HEK293 (cell line): ENCODE measurements at regions not wholly inside any gene's neighbourhood (a gene's known extent, or its start where the extent isn't known, plus 50 kb on each side); places are given as distances from the start of the nearest gene placed in this dataset.

Experiments
- KLF10 ChIP-seq: fragments of 450-650 bp; IDR thresholded peaks from 2 replicates; pipeline ENCODE4 v1.5.1; 2018; ENCODE audit warnings: missing biosample characterization, mild to moderate bottlenecking, missing genetic modification characterization
- SP2 ChIP-seq: fragments of 450-650 bp; formaldehyde crosslinking; IDR thresholded peaks from 2 replicates; pipeline ENCODE4 v1.5.1; 2016; ENCODE audit warnings: missing biosample characterization, missing genetic modification characterization
- ZNF354C ChIP-seq: fragments of 450-650 bp; formaldehyde crosslinking; IDR thresholded peaks from 2 replicates; pipeline ENCODE4 v1.5.1; 2016; ENCODE audit warnings: missing biosample characterization, missing genetic modification characterization, low read depth, borderline replicate concordance
- ZNF510 ChIP-seq: fragments of 450-650 bp; formaldehyde crosslinking; IDR thresholded peaks from 2 replicates; pipeline ENCODE4 v1.5.1; 2018; ENCODE audit warnings: mild to moderate bottlenecking, missing genetic modification characterization, missing biosample characterization; ENCODE audit not compliant: insufficient replicate concordance
- TF ChIP-seq, protein P1 (sequence below): fragments of 450-650 bp; formaldehyde crosslinking; IDR thresholded peaks from 2 replicates; pipeline ENCODE4 v1.5.1; 2016; ENCODE audit warnings: missing biosample characterization, missing genetic modification characterization
- TF ChIP-seq, protein P2 (sequence below): IDR thresholded peaks from 2 replicates; pipeline ENCODE4 v1.6.1; 2011; ENCODE audit warnings: mild to moderate bottlenecking, low read depth, low read length, borderline replicate concordance
- TF ChIP-seq, protein P3 (sequence below): fragments of 450-650 bp; formaldehyde crosslinking; IDR thresholded peaks from 2 replicates; pipeline ENCODE4 v1.5.1; 2016; ENCODE audit warnings: missing biosample characterization, missing genetic modification characterization
- TF ChIP-seq, protein P4 (sequence below): fragments of 450-650 bp; formaldehyde crosslinking; IDR thresholded peaks from 2 replicates; pipeline ENCODE4 v1.5.1; 2016; ENCODE audit warnings: missing biosample characterization, missing genetic modification characterization
- TF ChIP-seq, protein P5 (sequence below): fragments of 450-650 bp; formaldehyde crosslinking; IDR thresholded peaks from 2 replicates; pipeline ENCODE4 v1.5.1; 2016; ENCODE audit warnings: missing biosample characterization, missing genetic modification characterization

DNA sequence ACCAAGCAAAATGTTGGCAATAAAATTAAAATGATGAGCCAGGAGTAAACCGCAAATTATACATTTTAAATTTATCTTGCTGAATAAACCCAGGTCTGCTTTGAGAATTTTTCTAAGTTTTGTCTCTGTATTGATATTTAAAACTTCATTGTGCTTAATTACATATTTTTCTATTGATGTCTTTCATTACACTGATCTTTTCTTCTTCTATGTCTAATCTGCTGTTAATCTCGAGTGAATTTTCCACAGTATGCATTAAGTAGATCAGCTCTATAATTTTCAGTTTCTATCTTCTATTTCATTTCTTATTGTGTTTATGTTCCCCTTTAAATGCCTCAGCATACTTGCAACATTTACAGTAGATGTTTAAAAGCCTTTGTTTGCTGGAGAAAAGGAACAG lies 918.7 kb downstream of the FAT4 start:
- TF ChIP-seq, protein P1, sequence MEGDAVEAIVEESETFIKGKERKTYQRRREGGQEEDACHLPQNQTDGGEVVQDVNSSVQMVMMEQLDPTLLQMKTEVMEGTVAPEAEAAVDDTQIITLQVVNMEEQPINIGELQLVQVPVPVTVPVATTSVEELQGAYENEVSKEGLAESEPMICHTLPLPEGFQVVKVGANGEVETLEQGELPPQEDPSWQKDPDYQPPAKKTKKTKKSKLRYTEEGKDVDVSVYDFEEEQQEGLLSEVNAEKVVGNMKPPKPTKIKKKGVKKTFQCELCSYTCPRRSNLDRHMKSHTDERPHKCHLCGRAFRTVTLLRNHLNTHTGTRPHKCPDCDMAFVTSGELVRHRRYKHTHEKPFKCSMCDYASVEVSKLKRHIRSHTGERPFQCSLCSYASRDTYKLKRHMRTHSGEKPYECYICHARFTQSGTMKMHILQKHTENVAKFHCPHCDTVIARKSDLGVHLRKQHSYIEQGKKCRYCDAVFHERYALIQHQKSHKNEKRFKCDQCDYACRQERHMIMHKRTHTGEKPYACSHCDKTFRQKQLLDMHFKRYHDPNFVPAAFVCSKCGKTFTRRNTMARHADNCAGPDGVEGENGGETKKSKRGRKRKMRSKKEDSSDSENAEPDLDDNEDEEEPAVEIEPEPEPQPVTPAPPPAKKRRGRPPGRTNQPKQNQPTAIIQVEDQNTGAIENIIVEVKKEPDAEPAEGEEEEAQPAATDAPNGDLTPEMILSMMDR (tag by site-specific recombination) = no peak
- TF ChIP-seq, protein P2, sequence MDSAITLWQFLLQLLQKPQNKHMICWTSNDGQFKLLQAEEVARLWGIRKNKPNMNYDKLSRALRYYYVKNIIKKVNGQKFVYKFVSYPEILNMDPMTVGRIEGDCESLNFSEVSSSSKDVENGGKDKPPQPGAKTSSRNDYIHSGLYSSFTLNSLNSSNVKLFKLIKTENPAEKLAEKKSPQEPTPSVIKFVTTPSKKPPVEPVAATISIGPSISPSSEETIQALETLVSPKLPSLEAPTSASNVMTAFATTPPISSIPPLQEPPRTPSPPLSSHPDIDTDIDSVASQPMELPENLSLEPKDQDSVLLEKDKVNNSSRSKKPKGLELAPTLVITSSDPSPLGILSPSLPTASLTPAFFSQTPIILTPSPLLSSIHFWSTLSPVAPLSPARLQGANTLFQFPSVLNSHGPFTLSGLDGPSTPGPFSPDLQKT = no peak
- TF ChIP-seq, protein P3, sequence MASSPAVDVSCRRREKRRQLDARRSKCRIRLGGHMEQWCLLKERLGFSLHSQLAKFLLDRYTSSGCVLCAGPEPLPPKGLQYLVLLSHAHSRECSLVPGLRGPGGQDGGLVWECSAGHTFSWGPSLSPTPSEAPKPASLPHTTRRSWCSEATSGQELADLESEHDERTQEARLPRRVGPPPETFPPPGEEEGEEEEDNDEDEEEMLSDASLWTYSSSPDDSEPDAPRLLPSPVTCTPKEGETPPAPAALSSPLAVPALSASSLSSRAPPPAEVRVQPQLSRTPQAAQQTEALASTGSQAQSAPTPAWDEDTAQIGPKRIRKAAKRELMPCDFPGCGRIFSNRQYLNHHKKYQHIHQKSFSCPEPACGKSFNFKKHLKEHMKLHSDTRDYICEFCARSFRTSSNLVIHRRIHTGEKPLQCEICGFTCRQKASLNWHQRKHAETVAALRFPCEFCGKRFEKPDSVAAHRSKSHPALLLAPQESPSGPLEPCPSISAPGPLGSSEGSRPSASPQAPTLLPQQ = no peak
- TF ChIP-seq ZNF354C (tag by site-specific recombination) = no peak
- TF ChIP-seq, protein P4, sequence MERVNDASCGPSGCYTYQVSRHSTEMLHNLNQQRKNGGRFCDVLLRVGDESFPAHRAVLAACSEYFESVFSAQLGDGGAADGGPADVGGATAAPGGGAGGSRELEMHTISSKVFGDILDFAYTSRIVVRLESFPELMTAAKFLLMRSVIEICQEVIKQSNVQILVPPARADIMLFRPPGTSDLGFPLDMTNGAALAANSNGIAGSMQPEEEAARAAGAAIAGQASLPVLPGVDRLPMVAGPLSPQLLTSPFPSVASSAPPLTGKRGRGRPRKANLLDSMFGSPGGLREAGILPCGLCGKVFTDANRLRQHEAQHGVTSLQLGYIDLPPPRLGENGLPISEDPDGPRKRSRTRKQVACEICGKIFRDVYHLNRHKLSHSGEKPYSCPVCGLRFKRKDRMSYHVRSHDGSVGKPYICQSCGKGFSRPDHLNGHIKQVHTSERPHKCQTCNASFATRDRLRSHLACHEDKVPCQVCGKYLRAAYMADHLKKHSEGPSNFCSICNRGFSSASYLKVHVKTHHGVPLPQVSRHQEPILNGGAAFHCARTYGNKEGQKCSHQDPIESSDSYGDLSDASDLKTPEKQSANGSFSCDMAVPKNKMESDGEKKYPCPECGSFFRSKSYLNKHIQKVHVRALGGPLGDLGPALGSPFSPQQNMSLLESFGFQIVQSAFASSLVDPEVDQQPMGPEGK (tag by site-specific recombination) = no peak
- TF ChIP-seq SP2 = no peak
- TF ChIP-seq KLF10 (tag by site-specific recombination) = no peak
- no peak for TF ChIP-seq ZNF510 (tag by site-specific recombination)
- TF ChIP-seq, protein P5, sequence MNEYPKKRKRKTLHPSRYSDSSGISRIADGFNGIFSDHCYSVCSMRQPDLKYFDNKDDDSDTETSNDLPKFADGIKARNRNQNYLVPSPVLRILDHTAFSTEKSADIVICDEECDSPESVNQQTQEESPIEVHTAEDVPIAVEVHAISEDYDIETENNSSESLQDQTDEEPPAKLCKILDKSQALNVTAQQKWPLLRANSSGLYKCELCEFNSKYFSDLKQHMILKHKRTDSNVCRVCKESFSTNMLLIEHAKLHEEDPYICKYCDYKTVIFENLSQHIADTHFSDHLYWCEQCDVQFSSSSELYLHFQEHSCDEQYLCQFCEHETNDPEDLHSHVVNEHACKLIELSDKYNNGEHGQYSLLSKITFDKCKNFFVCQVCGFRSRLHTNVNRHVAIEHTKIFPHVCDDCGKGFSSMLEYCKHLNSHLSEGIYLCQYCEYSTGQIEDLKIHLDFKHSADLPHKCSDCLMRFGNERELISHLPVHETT (tag by site-specific recombination) = no peak
